WTC11 (cell line): ENCODE measurements at regions not wholly inside any gene's neighbourhood (a gene's known extent, or its start where the extent isn't known, plus 50 kb on each side); places are given as distances from the start of the nearest gene placed in this dataset.

Source experiments
- ATAC-seq: fragments of 200-7000 bp; cut with Tn5 transposase; 2 replicates; pipeline ENCODE4 v1.10.0; 2021; ENCODE audit warnings: mild to moderate bottlenecking, moderate library complexity
- CTCF ChIA-PET: fragments of 300-600 bp; sonication (Branson Sonifier 250); formaldehyde crosslinking; loops from one replicate; lab custom pipeline; 2021; ENCODE audit warnings: antibody characterized with exemption; lab: Charles Lee
- POLR2A ChIA-PET: fragments of 350-600 bp; sonication (Branson Sonifier 250); formaldehyde crosslinking; loops from one replicate; lab custom pipeline; 2021; ENCODE audit warnings: antibody characterized with exemption; lab: Charles Lee
- DNase-seq: peaks from one replicate; pipeline ENCODE4 v3.0.0; 2021; ENCODE audit warnings: low spot score
- H3K27ac Mint-ChIP-seq: 2 replicates; pipeline ENCODE4 v1.8.0; 2021; ENCODE audit warnings: mixed read lengths
- H3K27me3 Mint-ChIP-seq: 2 replicates; pipeline ENCODE4 v1.8.0; 2021; ENCODE audit warnings: low read depth, mild to moderate bottlenecking, moderate library complexity, mixed read lengths
- H3K36me3 Mint-ChIP-seq: 2 replicates; pipeline ENCODE4 v1.8.0; 2021; ENCODE audit warnings: mixed read lengths
- H3K4me1 Mint-ChIP-seq: 2 replicates; pipeline ENCODE4 v1.8.0; 2022; ENCODE audit warnings: mixed read lengths
- H3K4me3 Mint-ChIP-seq: 2 replicates; pipeline ENCODE4 v1.8.0; 2021; ENCODE audit warnings: mild to moderate bottlenecking, moderate library complexity, mixed read lengths
- H3K9me3 Mint-ChIP-seq: 2 replicates; pipeline ENCODE4 v1.8.0; 2021; ENCODE audit warnings: mixed read lengths
- AFF4 ChIP-seq: sonication (generic); formaldehyde crosslinking; IDR thresholded peaks from 2 replicates; pipeline ENCODE4 v1.8.1; 2023; ENCODE audit warnings: mild to moderate bottlenecking, missing genetic modification reagents, borderline replicate concordance
- ATF2 ChIP-seq: sonication (generic); formaldehyde crosslinking; IDR thresholded peaks from 2 replicates; pipeline ENCODE4 v1.8.1; 2022; ENCODE audit warnings: low read depth, missing genetic modification reagents, borderline replicate concordance
- ELF4 ChIP-seq: sonication (generic); formaldehyde crosslinking; IDR thresholded peaks from 2 replicates; pipeline ENCODE4 v1.8.1; 2022; ENCODE audit warnings: low read depth, mild to moderate bottlenecking, moderate library complexity, missing genetic modification reagents
- ETV6 ChIP-seq: sonication (generic); formaldehyde crosslinking; IDR thresholded peaks from 2 replicates; pipeline ENCODE4 v1.8.1; 2022; ENCODE audit warnings: mild to moderate bottlenecking, missing genetic modification reagents
- IRF2 ChIP-seq: sonication (generic); formaldehyde crosslinking; IDR thresholded peaks from 2 replicates; pipeline ENCODE4 v1.8.0; 2022; ENCODE audit warnings: low read depth, missing genetic modification reagents, borderline replicate concordance
- NFE2L1 ChIP-seq: sonication (generic); formaldehyde crosslinking; IDR thresholded peaks from 2 replicates; pipeline ENCODE4 v1.8.1; 2023; ENCODE audit warnings: missing genetic modification reagents
- OVOL2 ChIP-seq: fragments of 250-450 bp; sonication (Bioruptor Pico); IDR thresholded peaks from 2 replicates; pipeline ENCODE4 v1.9.0; 2021; ENCODE audit warnings: mild to moderate bottlenecking, borderline replicate concordance
- TCF7 ChIP-seq: sonication (generic); formaldehyde crosslinking; IDR thresholded peaks from 2 replicates; pipeline ENCODE4 v1.8.0; 2022; ENCODE audit warnings: mild to moderate bottlenecking, low read depth, missing genetic modification reagents, moderate library complexity
- TEAD1 ChIP-seq: sonication (generic); formaldehyde crosslinking; IDR thresholded peaks from 2 replicates; pipeline ENCODE4 v1.8.0; 2022; ENCODE audit warnings: mild to moderate bottlenecking, missing genetic modification reagents
- TEAD4 ChIP-seq: sonication (generic); formaldehyde crosslinking; IDR thresholded peaks from 2 replicates; pipeline ENCODE4 v1.8.0; 2022; ENCODE audit warnings: mild to moderate bottlenecking, missing genetic modification reagents
- ZNF396 ChIP-seq: fragments of 250-450 bp; sonication (Bioruptor Pico); IDR thresholded peaks from 2 replicates; pipeline ENCODE4 v1.8.0; 2021; ENCODE audit warnings: mild to moderate bottlenecking, moderate library complexity, borderline replicate concordance
- ZNF423 ChIP-seq: fragments of 250-450 bp; sonication (Bioruptor Pico); IDR thresholded peaks from 2 replicates; pipeline ENCODE4 v2.1.2; 2022; ENCODE audit warnings: mild to moderate bottlenecking, moderate library complexity
- ZNF671 ChIP-seq: fragments of 250-450 bp; sonication (Bioruptor Pico); IDR thresholded peaks from 2 replicates; pipeline ENCODE4 v1.8.0; 2021; ENCODE audit warnings: mild to moderate bottlenecking
- TF ChIP-seq, protein P1 (sequence below): fragments of 250-450 bp; sonication (Bioruptor Pico); conservative IDR thresholded peaks from 2 replicates; pipeline ENCODE4 v1.9.0; 2021; ENCODE audit warnings: mild to moderate bottlenecking
- TF ChIP-seq, protein P2 (sequence below): fragments of 250-450 bp; sonication (Bioruptor Pico); IDR thresholded peaks from 2 replicates; pipeline ENCODE4 v1.9.0; 2021; ENCODE audit warnings: mild to moderate bottlenecking, borderline replicate concordance
- TF ChIP-seq, protein P3 (sequence below): sonication (generic); formaldehyde crosslinking; IDR thresholded peaks from 2 replicates; pipeline ENCODE4 v1.8.0; 2022; ENCODE audit warnings: mild to moderate bottlenecking, missing genetic modification reagents
- TF ChIP-seq, protein P4 (sequence below): sonication (generic); formaldehyde crosslinking; conservative IDR thresholded peaks from 2 replicates; pipeline ENCODE4 v1.8.1; 2022; ENCODE audit warnings: mild to moderate bottlenecking, missing genetic modification reagents

GRCh38 chr9:30670805-30671562 lies 1713.5 kb upstream of the ACO1 start:
- H3K27ac Mint-ChIP-seq, result no peak overlapping the region
- H3K4me1 Mint-ChIP-seq, result no peaks in the 10 kb centered on the region
- no peaks in the 10 kb centered on the region for H3K36me3 Mint-ChIP-seq
- DNase-seq, result no peak
- H3K27me3 Mint-ChIP-seq, result no peaks in the 10 kb centered on the region
- CTCF ChIA-PET, result no interaction called here
- no peak overlapping the region for H3K4me3 Mint-ChIP-seq
- no peak for ATAC-seq
- POLR2A ChIA-PET, result no interaction called here
- TF ChIP-seq, protein P1, sequence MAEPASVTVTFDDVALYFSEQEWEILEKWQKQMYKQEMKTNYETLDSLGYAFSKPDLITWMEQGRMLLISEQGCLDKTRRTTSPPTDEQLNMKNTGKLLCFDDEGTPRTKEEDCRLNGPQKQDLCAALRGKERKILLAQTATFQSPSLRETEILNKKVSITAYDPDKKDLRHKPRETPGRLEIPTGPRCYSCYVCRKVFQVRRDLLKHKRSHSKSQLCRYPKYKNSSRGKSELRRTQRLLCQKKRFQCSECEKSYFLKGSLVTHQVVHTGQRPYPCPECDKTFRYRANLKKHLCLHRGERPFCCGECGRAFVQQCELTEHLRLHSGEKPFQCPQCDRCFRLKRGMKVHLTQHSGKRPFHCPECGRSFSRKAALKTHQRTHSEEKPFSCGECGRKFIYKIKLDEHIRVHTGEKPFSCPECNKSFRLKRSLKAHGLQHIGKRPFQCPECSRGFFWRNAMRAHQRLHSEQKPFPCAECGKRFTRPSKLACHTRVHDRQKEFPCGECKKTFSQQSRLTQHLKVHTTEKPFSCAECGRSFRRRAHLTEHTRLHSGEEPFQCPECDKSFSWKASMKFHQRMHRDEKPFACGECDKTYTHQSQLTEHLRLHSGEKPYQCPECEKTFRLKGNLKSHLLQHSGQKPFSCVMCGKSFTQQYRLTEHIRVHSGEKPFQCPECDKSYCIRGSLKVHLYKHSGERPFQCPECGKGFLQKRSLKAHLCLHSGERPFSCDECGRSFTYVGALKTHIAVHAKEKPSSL (CRISPR knock-in tag), result no peak
- no peak for TF ChIP-seq ZNF396 (CRISPR knock-in tag)
- TF ChIP-seq ELF4, result no peak
- TF ChIP-seq TEAD1 (CRISPR knock-in tag), result no peak
- TF ChIP-seq OVOL2, result no peak
- TF ChIP-seq, protein P2, sequence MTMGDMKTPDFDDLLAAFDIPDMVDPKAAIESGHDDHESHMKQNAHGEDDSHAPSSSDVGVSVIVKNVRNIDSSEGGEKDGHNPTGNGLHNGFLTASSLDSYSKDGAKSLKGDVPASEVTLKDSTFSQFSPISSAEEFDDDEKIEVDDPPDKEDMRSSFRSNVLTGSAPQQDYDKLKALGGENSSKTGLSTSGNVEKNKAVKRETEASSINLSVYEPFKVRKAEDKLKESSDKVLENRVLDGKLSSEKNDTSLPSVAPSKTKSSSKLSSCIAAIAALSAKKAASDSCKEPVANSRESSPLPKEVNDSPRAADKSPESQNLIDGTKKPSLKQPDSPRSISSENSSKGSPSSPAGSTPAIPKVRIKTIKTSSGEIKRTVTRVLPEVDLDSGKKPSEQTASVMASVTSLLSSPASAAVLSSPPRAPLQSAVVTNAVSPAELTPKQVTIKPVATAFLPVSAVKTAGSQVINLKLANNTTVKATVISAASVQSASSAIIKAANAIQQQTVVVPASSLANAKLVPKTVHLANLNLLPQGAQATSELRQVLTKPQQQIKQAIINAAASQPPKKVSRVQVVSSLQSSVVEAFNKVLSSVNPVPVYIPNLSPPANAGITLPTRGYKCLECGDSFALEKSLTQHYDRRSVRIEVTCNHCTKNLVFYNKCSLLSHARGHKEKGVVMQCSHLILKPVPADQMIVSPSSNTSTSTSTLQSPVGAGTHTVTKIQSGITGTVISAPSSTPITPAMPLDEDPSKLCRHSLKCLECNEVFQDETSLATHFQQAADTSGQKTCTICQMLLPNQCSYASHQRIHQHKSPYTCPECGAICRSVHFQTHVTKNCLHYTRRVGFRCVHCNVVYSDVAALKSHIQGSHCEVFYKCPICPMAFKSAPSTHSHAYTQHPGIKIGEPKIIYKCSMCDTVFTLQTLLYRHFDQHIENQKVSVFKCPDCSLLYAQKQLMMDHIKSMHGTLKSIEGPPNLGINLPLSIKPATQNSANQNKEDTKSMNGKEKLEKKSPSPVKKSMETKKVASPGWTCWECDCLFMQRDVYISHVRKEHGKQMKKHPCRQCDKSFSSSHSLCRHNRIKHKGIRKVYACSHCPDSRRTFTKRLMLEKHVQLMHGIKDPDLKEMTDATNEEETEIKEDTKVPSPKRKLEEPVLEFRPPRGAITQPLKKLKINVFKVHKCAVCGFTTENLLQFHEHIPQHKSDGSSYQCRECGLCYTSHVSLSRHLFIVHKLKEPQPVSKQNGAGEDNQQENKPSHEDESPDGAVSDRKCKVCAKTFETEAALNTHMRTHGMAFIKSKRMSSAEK (CRISPR knock-in tag), result no peak
- TF ChIP-seq ZNF671 (CRISPR knock-in tag), result no peak
- no peak for TF ChIP-seq AFF4
- TF ChIP-seq NFE2L1, result no peak
- TF ChIP-seq ETV6 (CRISPR knock-in tag), result no peak
- TF ChIP-seq, protein P3, sequence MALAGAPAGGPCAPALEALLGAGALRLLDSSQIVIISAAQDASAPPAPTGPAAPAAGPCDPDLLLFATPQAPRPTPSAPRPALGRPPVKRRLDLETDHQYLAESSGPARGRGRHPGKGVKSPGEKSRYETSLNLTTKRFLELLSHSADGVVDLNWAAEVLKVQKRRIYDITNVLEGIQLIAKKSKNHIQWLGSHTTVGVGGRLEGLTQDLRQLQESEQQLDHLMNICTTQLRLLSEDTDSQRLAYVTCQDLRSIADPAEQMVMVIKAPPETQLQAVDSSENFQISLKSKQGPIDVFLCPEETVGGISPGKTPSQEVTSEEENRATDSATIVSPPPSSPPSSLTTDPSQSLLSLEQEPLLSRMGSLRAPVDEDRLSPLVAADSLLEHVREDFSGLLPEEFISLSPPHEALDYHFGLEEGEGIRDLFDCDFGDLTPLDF (CRISPR knock-in tag), result no peak
- TF ChIP-seq TEAD4 (CRISPR knock-in tag), result no peak
- no peaks in the 10 kb centered on the region for H3K9me3 Mint-ChIP-seq

GRCh38 chr9:30673132-30673531 lies 1711.3 kb upstream of the ACO1 start:
- Mint-ChIP-seq H3K4me1 (no peaks in the 10 kb centered on the region), H3K9me3 (no peaks in the 10 kb centered on the region), H3K4me3 (no peak overlapping the region), H3K36me3 (no peaks in the 10 kb centered on the region), H3K27me3 (no peaks in the 10 kb centered on the region), H3K27ac (no peak overlapping the region)
- POLR2A ChIA-PET, result no interaction called here
- CTCF ChIA-PET, result no interaction called here
- no peak for DNase-seq
- ATAC-seq, result no peak
- TF ChIP-seq ZNF671 (CRISPR knock-in tag) (no peak), TCF7 (CRISPR knock-in tag) (no peak), ZNF423 (CRISPR knock-in tag) (no peak), IRF2 (CRISPR knock-in tag) (no peak), ATF2 (no peak)
- TF ChIP-seq, protein P4, sequence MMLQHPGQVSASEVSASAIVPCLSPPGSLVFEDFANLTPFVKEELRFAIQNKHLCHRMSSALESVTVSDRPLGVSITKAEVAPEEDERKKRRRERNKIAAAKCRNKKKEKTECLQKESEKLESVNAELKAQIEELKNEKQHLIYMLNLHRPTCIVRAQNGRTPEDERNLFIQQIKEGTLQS (CRISPR knock-in tag), result no peak
- TF ChIP-seq, protein P1 (CRISPR knock-in tag), result no peak
